DMS153 treated with DMSO at 0.1 percent for 48 hours (cell line): ENCODE measurements at regions not wholly inside any gene's neighbourhood (a gene's known extent, or its start where the extent isn't known, plus 50 kb on each side); places are given as distances from the start of the nearest gene placed in this dataset.

Experiments used
- DNase-seq: peaks from one replicate; lab custom pipeline; 2025; ENCODE audit not compliant: unreplicated experiment; lab: John Stamatoyannopoulos, UW

GRCh38 chr14:87547536-87547935, 445.4 kb downstream of the GALC start:
- DNase-seq: no peak

GRCh38 chr14:87542288-87542687, 450.7 kb downstream of the GALC start:
- no peak for DNase-seq

GRCh38 chr14:87540339-87540738, 452.6 kb downstream of the GALC start:
- DNase-seq: no peak

- DNase-seq: no peak
Measured at GRCh38 chr14:87529081-87529480, 463.9 kb downstream of the GALC start.

GRCh38 chr14:87526731-87527130, 466.3 kb downstream of the GALC start:
- DNase-seq: no peak

- no peak for DNase-seq
Measured at GRCh38 chr14:87524011-87524410, 469.0 kb downstream of the GALC start.

- DNase-seq: no peak
Measured at GRCh38 chr14:87522575-87522974, 470.4 kb downstream of the GALC start.

GRCh38 chr14:87508333-87508732, 484.6 kb downstream of the GALC start:
- no peak for DNase-seq

GRCh38 chr14:87503711-87504110, 489.3 kb downstream of the GALC start:
- no peak for DNase-seq

- DNase-seq: no peak
Measured at GRCh38 chr14:87497301-87497700, 495.7 kb downstream of the GALC start.

- DNase-seq: no peak
Measured at GRCh38 chr14:87494010-87494409, 499.0 kb downstream of the GALC start.

GRCh38 chr14:87492561-87492960, 500.4 kb downstream of the GALC start:
- no peak for DNase-seq

- DNase-seq: no peak
Measured at GRCh38 chr14:87491816-87492215, 501.2 kb downstream of the GALC start.

- no peak for DNase-seq
Measured at GRCh38 chr14:87489196-87489819, 503.7 kb downstream of the GALC start.

- no peak for DNase-seq
Measured at GRCh38 chr14:87483271-87484260, 509.4 kb downstream of the GALC start.

- DNase-seq: no peak
Measured at GRCh38 chr14:87468531-87468930, 524.5 kb downstream of the GALC start.

GRCh38 chr14:87467578-87467977, 525.4 kb downstream of the GALC start:
- DNase-seq: no peak

GRCh38 chr14:87465770-87466169, 527.2 kb downstream of the GALC start:
- no peak for DNase-seq

- no peak for DNase-seq
Measured at GRCh38 chr14:87461704-87462103, 531.3 kb downstream of the GALC start.

GRCh38 chr14:87457720-87458119, 535.3 kb downstream of the GALC start:
- DNase-seq: no peak

- DNase-seq: no peak
Measured at GRCh38 chr14:87450193-87450592, 542.8 kb downstream of the GALC start.

GRCh38 chr14:87449016-87449415, 544.0 kb downstream of the GALC start:
- no peak for DNase-seq
